Glutamatergic neuron (in vitro differentiated cells): ENCODE measurements at regions not wholly inside any gene's neighbourhood (a gene's known extent, or its start where the extent isn't known, plus 50 kb on each side); places are given as distances from the start of the nearest gene placed in this dataset.

ENCODE experiments used
- DNase-seq: peaks from one replicate; pipeline ENCODE4 v3.0.0; 2022
- H3K27ac Mint-ChIP-seq: one replicate; pipeline ENCODE4 v1.8.0; 2020; ENCODE audit warnings: mild to moderate bottlenecking, mixed read lengths, inconsistent platforms; ENCODE audit not compliant: unreplicated experiment
- H3K27me3 Mint-ChIP-seq: one replicate; pipeline ENCODE4 v1.8.0; 2020; ENCODE audit warnings: mild to moderate bottlenecking, moderate library complexity, mixed read lengths, inconsistent platforms; ENCODE audit not compliant: unreplicated experiment
- H3K36me3 Mint-ChIP-seq: one replicate; pipeline ENCODE4 v1.8.0; 2020; ENCODE audit warnings: mild to moderate bottlenecking, mixed read lengths, inconsistent platforms; ENCODE audit not compliant: unreplicated experiment
- H3K4me1 Mint-ChIP-seq: one replicate; pipeline ENCODE4 v1.8.0; 2020; ENCODE audit warnings: mild to moderate bottlenecking, low read depth, mixed read lengths, inconsistent platforms; ENCODE audit not compliant: unreplicated experiment
- H3K4me3 Mint-ChIP-seq: one replicate; pipeline ENCODE4 v1.8.0; 2020; ENCODE audit warnings: mild to moderate bottlenecking, mixed read lengths, inconsistent platforms; ENCODE audit not compliant: unreplicated experiment
- H3K9me3 Mint-ChIP-seq: one replicate; pipeline ENCODE4 v1.8.0; 2020; ENCODE audit warnings: mild to moderate bottlenecking, moderate library complexity, mixed read lengths, inconsistent platforms; ENCODE audit not compliant: unreplicated experiment
- TF ChIP-seq, protein P1 (sequence below): fragments of 200-600 bp; sonication (generic); IDR thresholded peaks from one replicate; pipeline ENCODE4 v1.5.0; 2021; ENCODE audit not compliant: partially characterized antibody, unreplicated experiment

DNA sequence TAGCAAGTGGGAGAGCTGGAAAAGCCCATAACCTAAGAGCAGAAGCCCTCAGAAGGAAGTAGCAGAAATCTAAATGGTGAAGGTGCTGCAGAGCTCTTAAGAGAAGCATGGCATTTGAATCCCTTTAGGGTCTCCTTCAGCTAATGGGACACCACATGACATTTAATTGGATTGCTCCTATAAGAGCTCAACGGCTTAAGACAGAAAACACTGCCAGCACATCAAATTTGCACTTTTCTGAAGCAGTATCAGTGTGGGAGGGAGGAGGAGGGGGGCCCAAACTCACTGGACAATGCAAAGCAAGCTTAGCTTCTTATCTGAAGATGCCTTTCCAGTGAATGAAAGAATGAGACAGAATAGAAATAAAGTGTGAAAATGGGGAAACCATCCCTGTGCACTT is 287.9 kb upstream of the MTNR1B start:
- no peak for DNase-seq
- Mint-ChIP-seq H3K27me3 (no peaks in the 10 kb centered on the region), H3K9me3 (peaks cover 4% of the 10 kb centered on the region), H3K36me3 (no peaks in the 10 kb centered on the region), H3K27ac (peak overlapping the region; percentile 72), H3K4me1 (peaks cover 38% of the 10 kb centered on the region), H3K4me3 (no peak overlapping the region)
- TF ChIP-seq, protein P1, sequence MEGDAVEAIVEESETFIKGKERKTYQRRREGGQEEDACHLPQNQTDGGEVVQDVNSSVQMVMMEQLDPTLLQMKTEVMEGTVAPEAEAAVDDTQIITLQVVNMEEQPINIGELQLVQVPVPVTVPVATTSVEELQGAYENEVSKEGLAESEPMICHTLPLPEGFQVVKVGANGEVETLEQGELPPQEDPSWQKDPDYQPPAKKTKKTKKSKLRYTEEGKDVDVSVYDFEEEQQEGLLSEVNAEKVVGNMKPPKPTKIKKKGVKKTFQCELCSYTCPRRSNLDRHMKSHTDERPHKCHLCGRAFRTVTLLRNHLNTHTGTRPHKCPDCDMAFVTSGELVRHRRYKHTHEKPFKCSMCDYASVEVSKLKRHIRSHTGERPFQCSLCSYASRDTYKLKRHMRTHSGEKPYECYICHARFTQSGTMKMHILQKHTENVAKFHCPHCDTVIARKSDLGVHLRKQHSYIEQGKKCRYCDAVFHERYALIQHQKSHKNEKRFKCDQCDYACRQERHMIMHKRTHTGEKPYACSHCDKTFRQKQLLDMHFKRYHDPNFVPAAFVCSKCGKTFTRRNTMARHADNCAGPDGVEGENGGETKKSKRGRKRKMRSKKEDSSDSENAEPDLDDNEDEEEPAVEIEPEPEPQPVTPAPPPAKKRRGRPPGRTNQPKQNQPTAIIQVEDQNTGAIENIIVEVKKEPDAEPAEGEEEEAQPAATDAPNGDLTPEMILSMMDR, result no peak

DNA sequence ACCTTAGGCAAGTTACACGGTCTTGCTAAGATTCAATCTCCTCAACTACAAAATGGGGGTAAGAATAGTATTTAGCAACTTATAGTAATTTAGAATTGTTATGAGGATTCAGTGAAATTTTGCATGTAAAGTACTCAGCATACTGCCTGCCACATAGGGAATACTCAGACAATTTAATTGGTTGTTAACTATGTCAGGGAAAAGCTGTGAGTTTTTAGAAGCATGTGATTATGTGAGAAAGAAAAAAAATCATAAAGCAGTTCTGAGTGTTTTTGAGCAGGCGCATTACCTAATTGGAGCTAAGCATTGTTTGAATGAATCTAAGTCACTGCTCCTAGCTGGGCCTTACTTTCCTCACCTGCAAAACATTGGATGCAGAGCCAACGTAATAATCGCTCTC is 287.3 kb upstream of the MTNR1B start:
- no peak for DNase-seq
- Mint-ChIP-seq H3K27ac (peak overlapping the region; percentile 72), H3K27me3 (no peaks in the 10 kb centered on the region), H3K36me3 (no peaks in the 10 kb centered on the region), H3K4me3 (no peak overlapping the region), H3K9me3 (peaks cover 4% of the 10 kb centered on the region), H3K4me1 (peaks cover 38% of the 10 kb centered on the region)
- TF ChIP-seq, protein P1, result no peak

DNA sequence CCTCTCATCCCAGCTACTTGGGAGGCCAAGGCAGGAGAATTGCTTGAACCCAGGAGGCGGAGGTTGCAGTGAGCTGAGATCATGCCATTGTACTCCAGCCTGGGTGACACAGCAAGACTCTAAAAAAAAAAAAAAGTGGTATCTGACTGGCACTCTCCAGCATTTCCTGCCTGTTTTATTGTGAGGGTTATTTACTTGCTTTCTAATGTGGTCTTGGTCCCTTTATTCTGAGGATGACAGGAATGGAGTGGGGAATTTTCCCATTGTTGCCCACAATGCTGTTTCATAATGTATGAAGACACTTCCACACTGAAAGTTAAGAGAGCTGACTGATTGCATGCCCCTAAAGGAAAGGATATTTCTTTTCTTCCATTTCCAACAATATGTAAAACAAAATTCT is 286.5 kb upstream of the MTNR1B start:
- Mint-ChIP-seq H3K36me3 (no peaks in the 10 kb centered on the region), H3K27me3 (no peaks in the 10 kb centered on the region), H3K9me3 (peaks cover 4% of the 10 kb centered on the region), H3K27ac (no peak overlapping the region), H3K4me3 (no peak overlapping the region), H3K4me1 (peaks cover 38% of the 10 kb centered on the region)
- no peak for DNase-seq
- TF ChIP-seq, protein P1, result no peak

DNA sequence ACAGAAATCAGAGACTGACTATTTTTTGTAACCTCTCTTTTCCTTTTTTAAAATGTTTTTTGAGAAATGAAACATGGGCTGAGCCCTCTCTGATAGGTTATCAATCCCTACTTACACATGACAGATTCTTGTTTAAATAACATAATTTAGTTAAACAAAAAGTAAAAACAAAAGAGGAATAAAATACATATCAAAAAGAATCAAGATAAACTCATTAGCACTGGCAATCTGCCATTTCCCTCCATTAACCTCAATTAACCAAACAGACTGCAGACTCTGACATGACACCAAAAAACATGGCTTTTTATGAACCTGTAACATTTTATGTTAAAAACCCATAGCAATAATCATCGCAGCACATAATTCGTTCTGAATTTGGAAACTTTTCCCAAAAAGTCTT is 284.4 kb upstream of the MTNR1B start:
- Mint-ChIP-seq H3K36me3 (no peaks in the 10 kb centered on the region), H3K4me3 (no peak overlapping the region), H3K27me3 (no peaks in the 10 kb centered on the region), H3K9me3 (peaks cover 4% of the 10 kb centered on the region), H3K27ac (no peak overlapping the region), H3K4me1 (peaks cover 36% of the 10 kb centered on the region)
- no peak for DNase-seq
- TF ChIP-seq, protein P1, result no peak

DNA sequence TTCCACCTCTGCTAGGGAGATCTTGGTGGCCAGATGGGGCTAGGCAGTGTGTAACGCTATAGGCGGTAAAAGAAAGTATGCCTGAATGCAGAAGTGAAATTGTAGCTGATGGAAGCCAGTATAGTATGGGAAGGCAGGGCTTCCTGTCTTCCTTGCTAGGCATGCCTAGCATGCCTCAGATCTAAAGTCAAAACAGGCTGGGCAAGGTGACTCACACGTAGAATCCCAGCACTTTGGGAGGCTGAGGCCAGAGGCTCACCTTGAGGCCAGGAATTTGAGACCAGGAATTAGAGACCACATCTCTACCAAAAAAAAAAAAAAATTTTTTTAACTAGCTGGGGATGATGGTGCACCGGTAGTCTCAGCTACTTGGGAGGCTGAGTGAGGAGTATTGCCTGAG is 281.7 kb upstream of the MTNR1B start:
- TF ChIP-seq, protein P1, result no peak
- Mint-ChIP-seq H3K4me1 (peaks cover 18% of the 10 kb centered on the region), H3K27ac (no peak overlapping the region), H3K4me3 (no peak overlapping the region), H3K9me3 (no peaks in the 10 kb centered on the region), H3K36me3 (no peaks in the 10 kb centered on the region), H3K27me3 (no peaks in the 10 kb centered on the region)
- DNase-seq, result no peak
